ENCODE measurements at regions not wholly inside any gene's neighbourhood (a gene's known extent, or its start where the extent isn't known, plus 50 kb on each side); places are given as distances from the start of the nearest gene placed in this dataset.

GRCh38 chr2:49219741-49220140 is 65.4 kb upstream of the FSHR start:
- Mint-ChIP-seq H3K4me3 (no peak overlapping the region), H3K9me3 (no peaks in the 10 kb centered on the region), H3K27ac (ENCODE audit: unreplicated experiment) (no peak overlapping the region), H3K27me3 (ENCODE audit: low read depth) (peaks cover 4% of the 10 kb centered on the region), H3K4me1 (no peaks in the 10 kb centered on the region), H3K36me3 (ENCODE audit: low read depth) (no peaks in the 10 kb centered on the region)
- TF ChIP-seq CTCF (conservative IDR thresholded peaks at IDR 0.05) = no peak
- no peak for DNase-seq (ENCODE audit: low read depth, low spot score)

- TF ChIP-seq CTCF (conservative IDR thresholded peaks at IDR 0.05) = no peak
- H3K4me1 Mint-ChIP-seq = no peaks in the 10 kb centered on the region
- no peaks in the 10 kb centered on the region for H3K27me3 Mint-ChIP-seq (ENCODE audit: low read depth)
- no peaks in the 10 kb centered on the region for H3K36me3 Mint-ChIP-seq (ENCODE audit: low read depth)
- no peak for DNase-seq (ENCODE audit: low read depth, low spot score)
- H3K27ac Mint-ChIP-seq (ENCODE audit: unreplicated experiment) = no peak overlapping the region
- H3K9me3 Mint-ChIP-seq = no peaks in the 10 kb centered on the region
- no peak overlapping the region for H3K4me3 Mint-ChIP-seq
Measured at GRCh38 chr2:49210191-49210590, 55.9 kb upstream of the FSHR start.

- no peak overlapping the region for H3K27ac Mint-ChIP-seq (ENCODE audit: unreplicated experiment)
- H3K9me3 Mint-ChIP-seq = no peaks in the 10 kb centered on the region
- no peak overlapping the region for H3K4me3 Mint-ChIP-seq
- no peak for TF ChIP-seq CTCF (conservative IDR thresholded peaks at IDR 0.05)
- H3K4me1 Mint-ChIP-seq = no peaks in the 10 kb centered on the region
- DNase-seq (ENCODE audit: low read depth, low spot score) = no peak
- H3K27me3 Mint-ChIP-seq (ENCODE audit: low read depth) = no peaks in the 10 kb centered on the region
- H3K36me3 Mint-ChIP-seq (ENCODE audit: low read depth) = no peaks in the 10 kb centered on the region
Measured at GRCh38 chr2:49207204-49207603, 52.9 kb upstream of the FSHR start.
